GM23248 (cell line): ENCODE measurements at regions not wholly inside any gene's neighbourhood (a gene's known extent, or its start where the extent isn't known, plus 50 kb on each side); places are given as distances from the start of the nearest gene placed in this dataset.

Experiments
- DNase-seq: peaks from one replicate; pipeline ENCODE4 v3.0.0-alpha.2; 2015
- H2AFZ ChIP-seq: fragments of 200-600 bp; sonication (generic); 2 replicates; pipeline ENCODE4 v1.6.1; 2016; ENCODE audit warnings: antibody characterized with exemption
- H3F3A ChIP-seq: fragments of 200-600 bp; sonication (generic); 2 replicates; pipeline ENCODE4 v1.6.1; 2016; ENCODE audit warnings: mild to moderate bottlenecking, antibody characterized with exemption, mixed run types; ENCODE audit not compliant: insufficient read depth
- H3K27ac ChIP-seq: fragments of 200-600 bp; sonication (generic); 2 replicates; pipeline ENCODE4 v1.5.1; 2016; ENCODE audit warnings: mild to moderate bottlenecking
- H3K27me3 ChIP-seq: fragments of 200-600 bp; sonication (generic); replicated peaks from 2 replicates; pipeline ENCODE4 v1.6.1; 2016; ENCODE audit warnings: mild to moderate bottlenecking; ENCODE audit not compliant: insufficient read depth
- H3K36me3 ChIP-seq: fragments of 200-600 bp; sonication (generic); 2 replicates; pipeline ENCODE4 v1.6.1; 2016; ENCODE audit warnings: low read depth, mild to moderate bottlenecking
- H3K4me1 ChIP-seq: fragments of 200-600 bp; sonication (generic); 2 replicates; pipeline ENCODE4 v1.6.1; 2016; ENCODE audit warnings: mild to moderate bottlenecking; ENCODE audit not compliant: insufficient read depth
- H3K4me2 ChIP-seq: fragments of 200-600 bp; sonication (generic); one replicate; pipeline ENCODE4 v1.6.1; 2016; ENCODE audit warnings: mild to moderate bottlenecking; ENCODE audit not compliant: unreplicated experiment
- H3K4me3 ChIP-seq: fragments of 200-600 bp; sonication (generic); 2 replicates; pipeline ENCODE4 v1.5.1; 2016; ENCODE audit warnings: mild to moderate bottlenecking
- H3K79me2 ChIP-seq: fragments of 200-600 bp; sonication (generic); 2 replicates; pipeline ENCODE4 v1.6.1; 2016; ENCODE audit warnings: mild to moderate bottlenecking; ENCODE audit not compliant: insufficient read depth
- H3K9ac ChIP-seq: fragments of 200-600 bp; sonication (generic); 2 replicates; pipeline ENCODE4 v1.6.1; 2016; ENCODE audit warnings: mild to moderate bottlenecking
- H3K9me2 ChIP-seq: fragments of 200-600 bp; sonication (generic); 2 replicates; pipeline ENCODE4 v1.6.1; 2016; ENCODE audit warnings: mixed run types, mild to moderate bottlenecking, moderate library complexity; ENCODE audit not compliant: insufficient read depth
- H3K9me3 ChIP-seq: fragments of 200-600 bp; sonication (generic); one replicate; pipeline ENCODE4 v1.6.1; 2017; ENCODE audit warnings: low read depth
- H4K20me1 ChIP-seq: fragments of 200-600 bp; sonication (generic); 2 replicates; pipeline ENCODE4 v1.6.0; 2016; ENCODE audit not compliant: insufficient read depth
- EZH2 ChIP-seq: fragments of 200-600 bp; sonication (generic); IDR thresholded peaks from 2 replicates; pipeline ENCODE4 v1.6.1; 2018; ENCODE audit warnings: antibody characterized with exemption, mild to moderate bottlenecking; ENCODE audit not compliant: insufficient read depth, poor library complexity, severe bottlenecking
- EZH2phosphoT487 ChIP-seq: fragments of 200-600 bp; sonication (generic); IDR thresholded peaks from 2 replicates; pipeline ENCODE4 v1.6.1; 2018; ENCODE audit warnings: antibody characterized with exemption, moderate library complexity, mild to moderate bottlenecking, low read depth; ENCODE audit not compliant: insufficient read depth
- WGBS, 2 experiments: methylation state at CpG; one replicate each; pipeline ENCODE4 v1.1.6; 2015 to 2017; ENCODE audit warnings: low lambda C conversion rate in 2 of 2, low coverage in 1 of 2; ENCODE audit errors: missing lambda C conversion rate in 2 of 2; 5-methylcytosine and 5-hydroxymethylcytosine counted together
- in situ Hi-C: fragments of 300-500 bp; cut with MboI; formaldehyde crosslinking; loops from 2 replicates; pipeline ENCODE4 v1.15.0; 2020

DNA sequence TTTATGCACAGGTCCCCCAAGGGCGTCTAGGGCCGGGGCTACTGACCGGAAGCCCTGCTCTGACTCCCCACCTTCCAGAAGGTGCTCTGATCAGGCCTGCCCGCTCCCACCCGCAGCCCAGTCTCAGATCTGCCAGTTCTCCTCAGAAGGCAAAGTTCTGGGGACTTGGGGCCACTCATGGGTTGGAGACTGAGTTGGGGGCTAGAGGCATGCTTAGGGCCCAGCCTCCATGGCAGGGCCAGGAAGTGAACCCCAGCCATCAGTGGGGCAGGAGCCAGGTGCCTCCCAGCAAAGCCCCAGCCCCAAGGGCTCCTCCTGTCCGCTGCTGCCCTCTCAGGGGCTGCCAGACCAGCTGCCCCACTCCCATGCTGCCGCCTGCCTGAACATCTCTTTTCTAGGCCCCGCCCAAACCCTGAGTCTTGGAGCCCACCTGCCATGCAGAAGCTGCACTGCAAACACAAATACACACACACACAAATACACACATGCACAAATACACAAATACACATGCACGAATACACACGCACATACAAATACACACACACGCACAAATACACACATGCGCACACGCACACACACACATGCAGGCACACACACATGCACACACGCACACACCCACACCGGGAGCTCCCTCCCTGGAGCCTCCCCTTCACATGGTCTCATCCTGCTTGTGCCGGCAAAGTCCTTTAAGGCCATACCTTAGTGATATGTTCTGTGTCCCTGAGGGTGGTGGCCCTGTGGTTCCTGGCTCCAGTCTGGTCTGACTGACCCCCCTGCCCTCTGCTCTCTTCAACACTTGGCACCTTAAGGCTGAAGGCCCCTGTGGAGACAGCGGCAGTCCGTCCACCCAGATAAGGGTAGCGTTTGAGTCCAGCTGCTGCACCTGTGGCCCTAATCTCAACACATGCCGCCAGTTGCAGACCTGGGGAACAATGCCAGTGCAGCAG is 59.2 kb upstream of the KLF13 start:
- in situ Hi-C loops, result no loop called here
- Histone ChIP-seq H3K4me2 (no peak overlapping the region), H3K4me3 (no peak overlapping the region), H3K4me1 (no peaks in the 10 kb centered on the region), H3K27ac (no peak overlapping the region), H3K27me3 (no peaks in the 10 kb centered on the region), H3K9me2 (no peaks in the 10 kb centered on the region), H4K20me1 (no peaks in the 10 kb centered on the region), H3K79me2 (no peaks in the 10 kb centered on the region), H2AFZ (no peak overlapping the region), H3K9ac (no peak overlapping the region), H3K9me3 (no peaks in the 10 kb centered on the region), H3F3A (no peaks in the 10 kb centered on the region), H3K36me3 (no peaks in the 10 kb centered on the region)
- TF ChIP-seq EZH2 (no peak), EZH2phosphoT487 (no peak)
- WGBS, 2 experiments, result 69 to 73% methylated on average over 20 of the region's 20 CpGs
- DNase-seq, result no peak

DNA sequence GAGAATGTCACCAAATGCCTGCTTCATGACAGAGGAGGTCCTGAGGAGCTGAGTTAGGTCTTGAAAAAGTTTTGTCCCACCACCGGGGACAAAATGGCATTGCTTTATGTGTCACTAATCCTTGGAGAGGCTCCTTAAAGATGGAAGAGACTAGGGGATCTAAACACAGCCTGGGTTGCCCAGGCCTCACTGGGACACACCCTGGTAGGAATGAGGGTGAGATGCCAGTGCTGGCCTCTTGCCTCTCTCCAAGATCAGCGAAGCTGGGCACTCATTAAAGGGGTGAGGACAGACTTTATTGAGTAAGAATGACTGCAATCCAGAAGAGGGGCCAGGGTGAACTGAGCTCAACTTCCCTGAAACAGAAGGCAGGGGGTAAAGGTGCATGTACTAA is 58.5 kb upstream of the KLF13 start:
- Histone ChIP-seq H4K20me1 (no peaks in the 10 kb centered on the region), H3K9me2 (no peaks in the 10 kb centered on the region), H3K36me3 (no peaks in the 10 kb centered on the region), H3K9me3 (no peaks in the 10 kb centered on the region), H3F3A (no peaks in the 10 kb centered on the region), H3K4me3 (no peak overlapping the region), H3K4me1 (no peaks in the 10 kb centered on the region), H3K9ac (no peak overlapping the region), H2AFZ (no peak overlapping the region), H3K4me2 (no peak overlapping the region), H3K27me3 (no peaks in the 10 kb centered on the region), H3K79me2 (no peaks in the 10 kb centered on the region), H3K27ac (no peak overlapping the region)
- no peak for DNase-seq
- WGBS, 2 experiments, result 11% methylated on average over 2 of the region's 2 CpGs
- TF ChIP-seq EZH2 (no peak), EZH2phosphoT487 (no peak)
- in situ Hi-C loops, result no loop called here

GRCh38 chr15:31268911-31269784 is 57.5 kb upstream of the KLF13 start:
- H3K27me3 ChIP-seq, result no peaks in the 10 kb centered on the region
- H3K9ac ChIP-seq, result no peak overlapping the region
- no peak for DNase-seq
- no peaks in the 10 kb centered on the region for H3K9me2 ChIP-seq
- H4K20me1 ChIP-seq, result no peaks in the 10 kb centered on the region
- WGBS, 2 experiments, result 57 to 59% methylated on average over 11 of the region's 11 CpGs
- H3K4me2 ChIP-seq, result no peak overlapping the region
- H3F3A ChIP-seq, result no peaks in the 10 kb centered on the region
- no peaks in the 10 kb centered on the region for H3K79me2 ChIP-seq
- in situ Hi-C loops, result no loop called here
- no peak overlapping the region for H3K4me3 ChIP-seq
- no peaks in the 10 kb centered on the region for H3K4me1 ChIP-seq
- H3K9me3 ChIP-seq, result no peaks in the 10 kb centered on the region
- no peak overlapping the region for H2AFZ ChIP-seq
- H3K36me3 ChIP-seq, result no peaks in the 10 kb centered on the region
- no peak overlapping the region for H3K27ac ChIP-seq
- TF ChIP-seq EZH2 (no peak), EZH2phosphoT487 (no peak)

DNA sequence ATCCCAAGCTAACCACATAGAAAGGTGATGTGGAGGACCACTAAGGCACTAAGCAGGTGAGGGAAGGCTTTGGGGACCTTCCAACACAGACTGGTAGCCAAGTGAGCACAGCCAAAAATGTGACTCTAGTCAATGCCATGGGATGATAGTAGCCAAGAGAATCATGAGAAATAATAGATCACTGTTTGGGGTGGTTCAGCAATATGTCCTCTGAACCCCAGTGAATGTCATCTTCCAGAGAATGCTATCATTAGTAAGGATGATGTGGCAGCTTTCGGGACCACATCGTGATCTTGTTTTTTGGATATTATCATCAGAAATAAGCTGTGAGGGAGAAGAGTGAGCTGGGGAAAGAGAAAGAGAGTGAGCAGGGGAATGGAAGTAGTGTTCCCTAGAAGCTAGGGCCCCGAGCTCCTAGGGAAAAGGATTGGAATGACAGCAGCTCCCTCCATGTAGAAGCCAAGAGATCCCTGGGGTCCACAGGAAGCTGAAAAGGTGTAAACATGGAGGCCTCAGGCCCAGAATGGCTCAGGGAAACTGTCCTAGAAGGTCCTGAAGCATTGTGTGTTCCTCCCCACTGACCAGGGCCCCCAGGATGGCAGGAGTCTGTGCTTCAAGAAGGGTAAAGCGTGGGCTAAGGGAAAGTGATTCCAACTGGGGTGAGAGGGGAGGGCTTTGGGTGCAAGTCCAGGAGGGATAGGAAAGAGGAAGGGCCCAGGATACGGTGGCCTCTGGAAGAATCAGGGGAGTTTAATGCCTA is 56.6 kb upstream of the KLF13 start:
- Histone ChIP-seq H3K27me3 (no peaks in the 10 kb centered on the region), H3K4me1 (no peaks in the 10 kb centered on the region), H3K79me2 (no peaks in the 10 kb centered on the region), H3K4me2 (no peak overlapping the region), H3K9ac (no peak overlapping the region), H3K9me3 (no peaks in the 10 kb centered on the region), H2AFZ (no peak overlapping the region), H3F3A (no peaks in the 10 kb centered on the region), H4K20me1 (no peaks in the 10 kb centered on the region), H3K9me2 (no peaks in the 10 kb centered on the region), H3K36me3 (no peaks in the 10 kb centered on the region), H3K27ac (no peak overlapping the region), H3K4me3 (no peak overlapping the region)
- TF ChIP-seq EZH2phosphoT487, result no peak
- 60 to 67% methylated on average over 5 of the region's 5 CpGs for WGBS, 2 experiments
- DNase-seq, result no peak
- in situ Hi-C loops, result no loop called here
